ENCODE measurements at regions not wholly inside any gene's neighbourhood (a gene's known extent, or its start where the extent isn't known, plus 50 kb on each side); places are given as distances from the start of the nearest gene placed in this dataset.
"Not testable (repeated sequence)": the region's sequence is repeated elsewhere in the genome, so short reads cannot be mapped to it uniquely, and the experiment has no call there.

DNA sequence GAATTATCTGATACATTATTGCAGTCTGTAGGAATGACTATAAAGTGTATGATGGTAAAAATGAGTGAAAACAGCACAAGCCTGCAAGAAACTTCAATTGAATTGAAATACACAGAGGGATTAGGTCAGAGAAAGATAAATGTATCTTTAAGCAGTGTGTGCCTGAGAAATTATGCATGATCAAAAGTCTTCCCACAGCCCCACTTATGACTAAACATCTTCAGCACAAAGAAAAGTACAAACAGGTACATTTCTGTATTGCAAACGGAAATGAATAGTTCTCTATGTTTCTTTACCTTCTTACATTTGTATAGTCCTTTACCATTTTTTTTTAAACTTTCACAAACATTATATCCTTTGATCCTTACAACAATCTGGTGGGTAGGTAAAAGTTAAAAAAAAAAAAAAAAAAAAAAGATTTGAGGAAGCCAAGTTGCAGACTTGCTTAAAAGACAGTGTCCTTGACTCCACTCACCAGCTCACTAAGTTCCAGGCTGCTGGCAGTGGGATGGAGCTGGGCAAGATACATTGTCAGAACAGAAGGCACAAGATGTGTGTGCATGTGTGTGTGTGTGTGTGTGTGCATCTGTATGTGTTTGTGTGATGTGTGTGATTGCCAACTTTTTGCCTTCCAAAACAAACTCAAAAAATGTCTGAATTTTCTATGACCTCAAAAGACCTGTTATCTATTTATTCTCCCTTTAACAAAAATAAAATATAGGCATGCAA, 423.7 kb upstream of the ACVR2A start:
- DNase-seq, result no peak

DNA sequence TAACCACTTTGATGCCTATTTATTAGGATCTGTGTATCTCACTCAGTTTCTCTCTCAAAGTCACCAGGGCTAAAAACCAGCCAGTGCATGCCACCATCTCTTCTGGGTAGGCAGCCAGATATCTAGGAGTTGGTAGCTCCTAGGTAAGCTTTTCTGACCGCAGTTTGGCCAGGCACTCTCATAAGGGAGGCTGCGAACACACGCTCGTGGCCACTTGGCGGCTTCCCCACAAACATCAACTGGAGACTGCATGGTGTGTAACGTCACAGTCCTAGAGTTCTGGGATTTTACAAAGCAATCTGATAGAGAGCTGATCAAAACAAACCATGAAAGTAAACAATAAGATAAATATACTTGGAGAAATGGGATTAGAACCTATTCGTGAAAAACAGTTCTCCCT, 424.3 kb upstream of the ACVR2A start:
- no peak for DNase-seq

DNA sequence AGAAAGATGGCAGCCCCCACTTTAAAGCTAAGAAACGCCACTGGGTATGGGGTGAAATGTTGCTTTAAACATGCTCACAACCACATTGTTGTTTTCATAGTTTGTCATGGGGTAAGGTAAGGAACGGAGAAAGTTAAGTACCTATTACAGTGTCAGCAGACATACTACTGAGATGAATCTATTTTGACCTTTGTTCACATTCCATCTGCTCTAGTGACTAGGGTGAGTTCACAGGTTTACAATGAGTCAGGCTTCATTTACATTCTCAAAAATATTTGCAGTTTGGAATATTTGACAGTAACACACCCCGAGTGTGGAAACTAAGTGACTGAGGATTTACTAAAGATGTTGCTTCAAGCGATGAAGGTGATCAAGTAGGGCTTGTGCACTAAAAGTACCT, 428.7 kb upstream of the ACVR2A start:
- no peak for DNase-seq

DNA sequence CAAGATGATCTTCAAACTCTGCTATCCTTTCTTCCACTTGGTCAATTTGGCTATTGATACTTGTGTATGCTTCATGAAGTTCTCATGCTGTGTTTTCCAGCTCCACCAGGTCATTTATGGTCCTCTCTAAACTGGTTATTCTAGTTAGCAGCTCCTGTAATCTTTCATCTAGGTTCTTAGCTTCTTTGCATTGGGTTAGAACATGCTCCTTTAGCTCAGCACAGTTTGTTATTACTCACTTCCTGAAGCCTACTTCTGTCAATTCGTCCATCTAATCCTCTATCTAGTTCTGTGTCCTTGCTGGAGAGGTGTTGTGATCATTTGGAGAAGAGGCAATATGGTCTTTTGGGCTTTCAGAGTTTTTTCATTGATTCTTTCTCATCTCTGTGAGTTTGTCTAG, 430.2 kb upstream of the ACVR2A start:
- not testable (repeated sequence) for DNase-seq

DNA sequence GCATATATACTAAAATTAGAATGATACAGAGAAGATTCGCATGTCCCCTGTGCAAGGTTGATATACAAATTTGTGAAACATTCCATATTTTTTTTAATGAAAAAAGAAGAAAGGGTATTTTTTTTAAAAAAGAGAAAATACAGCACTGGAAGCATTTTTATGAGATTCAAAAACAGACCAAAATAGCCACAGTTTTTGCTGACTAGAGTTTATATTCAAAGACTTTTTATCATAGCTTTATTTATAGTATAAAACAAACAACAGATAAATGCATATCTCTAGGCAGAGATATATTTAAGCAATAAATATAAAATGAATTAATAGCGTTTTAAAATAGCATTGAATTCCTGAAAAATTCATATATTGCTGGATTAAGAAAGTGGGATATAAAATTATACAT, 436.5 kb upstream of the ACVR2A start:
- DNase-seq, result no peak

DNA sequence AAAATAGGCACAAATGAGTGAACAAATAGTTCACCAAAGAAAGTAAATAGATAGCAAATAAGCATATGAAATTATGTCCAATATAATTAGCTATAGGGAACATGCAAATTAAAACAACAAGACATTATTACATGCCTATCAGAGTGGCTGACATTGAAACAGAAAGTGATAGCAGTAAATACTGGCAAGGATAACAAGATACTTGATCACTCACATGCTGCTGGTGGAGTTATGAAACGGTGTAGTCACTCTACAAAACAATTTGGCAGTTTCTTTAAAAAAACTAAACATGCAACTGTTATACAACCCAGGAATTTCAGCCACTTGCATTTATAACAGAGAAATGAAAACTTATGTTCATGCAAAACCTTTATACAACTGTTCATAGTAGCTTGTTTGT, 439.2 kb upstream of the ACVR2A start:
- DNase-seq, result no peak

DNA sequence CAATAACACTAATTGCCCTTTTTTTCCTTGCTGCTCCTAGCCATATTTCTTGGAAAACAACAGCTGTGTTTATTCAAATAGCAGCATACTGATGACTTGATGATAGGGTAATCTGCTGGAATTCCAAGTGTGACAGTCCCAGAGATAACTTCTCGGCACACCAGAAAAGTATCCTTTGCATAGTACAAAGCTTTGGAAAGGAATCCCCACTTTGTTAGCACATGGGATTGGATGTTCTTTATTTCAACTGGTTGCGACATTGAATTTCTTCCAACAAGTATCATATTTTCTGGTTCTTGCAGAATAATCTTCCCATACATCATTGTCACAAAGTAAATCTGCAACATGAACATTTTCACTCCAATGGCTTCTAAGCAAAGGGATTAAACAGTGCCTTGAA, 445.8 kb upstream of the ACVR2A start:
- no peak for DNase-seq

DNA sequence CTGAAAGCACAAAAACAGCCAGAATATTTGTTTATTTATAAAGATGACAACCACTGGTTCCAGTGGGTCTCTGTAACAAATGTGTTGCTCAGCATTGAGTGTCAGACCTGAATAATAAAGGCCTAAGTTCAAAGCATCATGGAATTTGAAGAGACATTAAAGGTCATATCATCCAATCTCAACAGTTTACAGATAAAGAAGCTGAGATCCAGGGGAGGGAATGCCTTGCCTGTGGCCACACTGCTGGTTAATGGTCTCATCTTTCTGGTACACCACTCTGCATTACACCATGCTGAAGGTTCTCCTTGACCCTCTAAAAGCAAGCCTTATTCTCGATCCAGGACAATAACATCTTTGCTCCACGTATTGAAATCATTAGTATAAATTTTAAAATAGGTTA, 446.5 kb upstream of the ACVR2A start:
- no peak for DNase-seq

DNA sequence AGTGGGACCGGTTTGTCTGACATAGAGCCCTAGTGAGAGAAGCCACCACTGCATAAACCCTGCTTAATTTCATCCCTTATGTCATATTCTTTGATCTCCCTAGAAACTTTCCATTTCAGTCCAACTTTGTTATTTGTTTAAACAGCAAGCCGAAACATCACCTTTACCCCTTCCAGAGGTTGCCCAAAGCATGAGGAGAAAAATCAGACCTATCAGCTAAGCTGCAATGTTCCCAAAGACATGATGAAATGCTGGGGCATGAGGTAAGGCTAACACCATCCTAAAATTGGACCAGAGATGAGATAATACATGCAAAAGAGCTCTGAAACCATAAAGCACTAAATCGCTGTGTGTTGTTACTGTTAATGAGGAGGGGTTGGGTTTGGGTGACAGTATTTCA, 447.9 kb upstream of the ACVR2A start:
- DNase-seq, result no peak

DNA sequence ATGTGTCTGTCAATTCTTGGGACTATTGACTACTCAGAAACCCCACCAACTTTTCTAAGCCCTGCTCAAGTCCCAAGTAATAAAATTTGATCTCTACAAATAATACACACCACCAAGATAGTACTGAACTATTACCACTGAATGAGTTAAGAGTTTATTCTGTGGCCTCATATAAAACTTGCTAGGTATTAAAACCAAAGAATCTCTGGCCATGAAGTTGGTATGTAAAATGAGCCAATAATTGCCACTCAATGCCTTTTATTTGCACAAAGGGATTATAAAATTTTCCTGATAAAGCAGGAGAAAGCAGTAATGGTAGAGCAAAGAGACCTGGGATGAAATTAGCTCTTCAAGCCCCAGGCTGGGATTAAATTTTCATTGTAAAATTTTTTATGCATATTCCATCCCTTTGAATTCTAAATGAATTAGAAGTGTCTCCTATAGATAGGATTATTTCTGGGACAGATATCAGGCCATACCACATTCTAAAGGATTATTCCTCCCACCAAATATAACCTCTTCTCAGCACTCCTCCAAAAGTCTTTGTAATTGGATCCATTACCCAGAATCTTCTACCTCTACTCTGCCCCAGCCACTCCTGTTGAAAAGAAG, 450.5 kb upstream of the ACVR2A start:
- no peak for DNase-seq

DNA sequence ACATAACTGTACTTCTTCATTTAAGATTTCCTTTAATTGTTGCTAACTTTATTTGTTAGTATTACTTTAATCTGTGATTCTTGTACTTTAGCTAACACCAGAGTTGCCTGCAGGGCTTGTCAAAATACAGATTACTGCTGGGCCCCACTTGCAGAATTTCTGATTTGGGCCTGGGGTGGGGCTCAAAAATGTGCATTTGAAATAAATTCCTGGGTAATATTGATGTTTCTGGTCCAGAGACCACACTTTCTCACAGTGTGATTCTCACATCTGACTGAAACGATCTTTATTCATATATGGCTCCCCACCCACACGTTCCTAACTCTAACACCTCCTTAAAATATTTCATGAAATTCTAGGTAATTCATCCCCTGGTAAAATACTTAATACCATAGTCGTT, 452.6 kb upstream of the ACVR2A start:
- no peak for DNase-seq

DNA sequence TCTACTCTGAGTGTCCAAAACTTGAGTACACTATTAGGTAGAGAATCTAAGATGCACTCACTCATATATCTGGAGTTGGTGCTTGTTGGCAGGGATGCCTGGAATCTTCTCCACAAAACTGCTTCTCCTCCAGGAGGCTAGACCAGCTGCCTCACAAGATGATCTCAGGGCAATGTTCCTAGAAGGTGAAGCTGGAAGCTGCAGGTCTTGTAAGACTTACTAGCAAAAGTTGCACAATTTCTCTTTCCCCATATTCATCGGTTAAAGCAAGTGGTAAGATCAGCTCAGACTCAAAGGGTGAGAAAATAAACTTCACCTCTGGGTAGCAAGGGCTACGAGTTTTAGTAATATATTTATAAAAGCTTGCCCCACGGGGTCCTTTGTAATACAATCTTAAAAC, 454.4 kb upstream of the ACVR2A start:
- DNase-seq, result no peak

DNA sequence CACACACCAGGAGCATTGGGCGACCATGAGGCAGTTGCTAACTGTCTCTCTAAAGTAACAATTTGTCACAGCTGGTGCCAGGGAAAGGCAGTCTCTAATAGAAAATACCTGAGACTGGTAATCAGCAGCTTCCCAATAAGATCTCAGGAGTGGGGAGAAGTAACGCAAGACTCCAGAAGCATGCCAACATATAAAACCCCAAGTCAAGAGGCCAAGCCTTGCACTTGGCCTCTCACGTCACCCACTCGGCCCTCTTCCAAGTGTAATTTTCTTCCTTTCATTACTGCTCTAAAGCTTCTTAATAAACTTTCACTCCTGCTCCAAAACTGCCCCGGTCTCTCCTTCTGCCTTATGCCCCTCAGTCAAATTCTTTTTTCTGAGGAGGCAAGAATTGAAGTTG, 455.6 kb upstream of the ACVR2A start:
- DNase-seq, result no peak

DNA sequence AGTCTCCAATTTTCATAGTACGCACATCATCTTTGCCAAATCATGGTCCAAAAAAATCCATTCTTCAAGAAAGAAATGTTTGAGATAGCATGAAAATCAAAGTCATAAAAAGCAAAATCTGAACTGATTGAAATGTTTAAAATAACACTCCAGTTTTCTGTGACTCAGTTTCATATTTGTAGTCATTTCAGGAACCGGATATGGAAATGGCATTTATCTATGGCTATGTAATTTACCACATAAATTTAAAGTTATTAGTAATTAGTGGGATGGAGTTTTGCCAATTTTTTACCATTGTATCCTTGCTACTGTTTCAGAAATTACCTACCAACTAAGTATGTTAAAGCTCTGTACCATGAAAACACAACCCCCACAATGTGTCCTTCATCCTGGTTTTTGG, 456.6 kb upstream of the ACVR2A start:
- DNase-seq, result no peak

DNA sequence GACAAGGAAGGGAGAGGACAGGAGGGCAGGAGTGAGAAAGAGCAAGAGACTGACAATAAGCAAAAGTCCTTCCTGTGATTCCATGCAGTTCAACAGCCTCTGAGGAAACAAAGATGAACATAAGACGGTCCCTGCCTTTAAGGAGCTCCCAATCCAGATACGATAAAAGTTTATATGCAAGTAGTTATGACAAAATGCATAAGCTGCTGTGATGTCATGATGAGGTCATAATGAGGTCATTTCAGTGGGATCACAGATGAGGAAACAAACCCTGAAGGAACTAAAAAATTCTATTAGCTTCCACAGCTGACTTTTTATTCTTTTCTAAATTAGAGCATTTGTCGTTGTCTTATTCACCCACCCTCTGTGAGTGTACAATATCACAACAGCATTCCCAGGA, 458.5 kb upstream of the ACVR2A start:
- DNase-seq, result no peak

DNA sequence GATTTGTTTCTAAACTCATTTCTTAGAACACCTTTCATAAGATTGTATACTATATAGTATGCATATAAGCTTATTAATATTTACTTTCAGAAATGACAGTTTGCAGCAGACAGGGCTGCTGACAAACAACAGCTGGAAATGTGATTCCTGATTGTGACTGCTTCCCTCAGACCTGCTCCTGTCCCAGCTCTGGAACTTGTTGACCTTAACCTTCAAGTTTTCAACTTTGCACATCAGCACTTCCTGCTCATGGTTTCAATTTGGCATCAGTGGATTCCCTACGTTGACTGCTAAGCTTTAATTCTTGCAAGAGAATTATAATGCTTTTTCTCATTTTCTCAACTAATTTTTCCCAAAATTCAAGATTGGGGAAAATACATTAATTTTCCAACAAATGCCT, 459.2 kb upstream of the ACVR2A start:
- no peak for DNase-seq

DNA sequence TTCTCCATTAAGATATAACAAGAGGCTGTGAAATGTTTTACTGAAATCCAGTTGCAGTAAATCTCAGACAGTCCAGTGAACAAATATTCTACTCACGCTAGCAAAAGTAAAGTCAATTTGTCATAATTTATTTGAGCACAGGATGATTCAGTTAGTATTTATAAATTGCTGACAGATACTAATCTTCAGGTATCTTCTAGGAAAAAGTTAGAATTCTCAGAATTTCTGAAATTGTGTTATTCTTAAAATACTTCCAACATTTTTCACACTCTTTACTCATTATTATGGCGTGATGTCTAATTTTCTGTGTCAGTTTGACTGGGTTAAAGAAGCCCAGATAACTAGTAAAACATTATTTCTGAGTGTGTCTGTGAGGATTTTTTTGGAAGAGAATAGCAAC, 460.2 kb upstream of the ACVR2A start:
- no peak for DNase-seq

DNA sequence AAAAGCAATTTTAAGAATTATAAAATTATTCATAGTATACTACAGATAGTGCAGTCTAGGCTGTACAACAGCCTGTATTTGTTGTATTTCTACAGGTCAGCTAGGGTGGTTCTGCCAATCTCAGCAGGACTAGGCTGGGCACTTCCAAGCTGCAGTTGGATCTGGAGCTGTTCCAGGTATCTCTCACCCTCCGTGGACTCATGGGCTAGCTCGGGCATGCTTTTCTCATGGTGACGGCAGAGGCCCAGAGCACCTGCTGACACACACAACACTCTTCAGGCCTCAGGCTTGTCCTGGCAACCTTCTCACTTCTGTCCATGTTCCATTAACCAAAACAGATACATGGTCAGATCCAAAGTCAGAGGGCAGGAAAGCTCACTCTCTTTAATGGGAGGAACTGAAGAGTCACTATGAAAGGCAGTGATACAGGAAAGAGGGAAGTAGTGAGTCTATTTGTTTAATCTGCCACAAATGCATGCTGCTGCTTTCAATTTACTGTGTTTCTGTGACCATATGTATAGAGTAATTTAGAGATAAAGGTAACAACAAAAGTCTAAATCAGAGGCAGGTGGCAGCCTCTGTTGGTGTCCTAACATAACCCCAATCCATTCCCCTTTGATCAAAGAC, 462.4 kb upstream of the ACVR2A start:
- no peak for DNase-seq

DNA sequence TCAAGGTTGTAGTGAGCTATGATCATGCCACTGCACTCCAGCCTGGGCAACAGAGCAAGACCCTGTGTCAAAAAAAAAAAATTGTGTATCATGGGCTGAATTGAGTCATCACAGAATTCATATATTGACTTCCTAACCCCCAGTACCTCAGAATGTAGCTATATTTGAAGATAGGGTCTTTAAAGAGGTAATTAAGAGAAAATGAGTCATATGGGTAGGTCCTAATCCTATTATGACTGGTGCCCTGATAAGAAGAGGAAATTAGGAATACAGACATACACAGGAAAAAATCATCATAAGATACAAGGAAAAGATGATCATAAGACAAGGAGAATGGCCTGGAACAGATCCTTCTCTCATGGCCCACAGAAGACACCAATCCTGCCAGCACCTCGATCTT, 466.4 kb upstream of the ACVR2A start:
- no peak for DNase-seq

DNA sequence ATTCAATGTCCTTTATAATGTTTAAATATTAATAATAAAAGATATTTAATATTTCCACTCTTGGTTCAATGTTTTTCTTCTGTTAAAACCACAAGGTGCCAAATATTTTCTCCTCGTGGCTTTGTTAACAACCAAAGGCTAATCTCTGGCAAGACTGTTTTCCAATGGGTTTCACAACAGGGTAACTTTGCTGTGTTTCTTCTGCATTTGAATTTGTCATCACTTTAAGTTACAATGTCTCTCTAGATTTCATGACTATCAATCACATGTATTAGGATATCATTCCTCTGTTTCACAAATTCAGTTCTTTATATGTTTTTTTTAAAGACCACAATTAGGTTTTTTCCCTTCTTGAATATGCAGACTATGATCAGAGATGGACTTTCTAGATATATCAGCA, 469.8 kb upstream of the ACVR2A start:
- DNase-seq, result no peak

DNA sequence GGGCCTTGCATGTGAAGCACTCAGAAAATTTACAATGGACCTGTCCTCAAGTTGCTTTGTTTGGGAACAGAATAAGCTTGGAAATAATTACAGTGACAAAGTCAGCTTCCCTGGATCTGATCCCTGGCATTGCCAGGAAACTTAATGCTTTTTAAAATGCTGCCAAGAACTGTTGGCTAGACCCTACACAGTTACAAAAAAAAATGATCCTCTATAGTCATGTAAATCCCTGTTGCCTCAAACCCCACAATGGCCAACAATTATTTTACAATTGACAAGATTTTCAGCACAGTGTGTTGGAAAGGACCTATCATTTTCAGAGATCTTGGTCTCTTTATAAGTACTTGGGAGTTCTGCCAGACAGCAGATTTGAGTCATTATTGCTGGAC, 470.4 kb upstream of the ACVR2A start:
- no peak for DNase-seq

DNA sequence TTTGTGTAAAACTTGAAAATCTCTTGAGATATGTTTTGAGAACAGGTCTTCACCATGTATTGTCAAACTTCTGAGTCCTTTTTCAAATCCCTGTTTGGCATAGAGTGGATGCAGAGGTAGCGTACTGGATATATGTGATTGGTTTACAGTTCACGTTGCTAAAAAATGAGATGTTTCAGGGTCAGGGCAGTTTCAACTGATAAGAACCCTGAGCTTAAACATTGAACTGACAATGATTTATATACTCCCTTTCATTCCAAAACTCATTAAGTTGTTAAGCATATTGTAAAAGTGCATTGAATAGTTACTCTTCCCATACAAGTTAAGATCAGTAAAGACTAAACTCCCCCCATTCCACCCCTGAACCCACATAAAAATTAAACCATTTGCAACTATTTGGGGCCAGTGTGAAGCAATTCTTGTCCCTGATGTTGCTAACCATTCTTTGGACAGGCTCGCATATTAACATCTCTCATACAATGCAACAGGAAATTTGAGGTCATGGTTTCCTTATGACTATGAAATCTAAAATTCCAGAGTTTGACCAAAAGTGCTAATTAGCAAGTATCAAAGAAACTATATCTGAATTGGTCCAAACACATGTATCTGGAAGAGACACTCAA, 470.9 kb upstream of the ACVR2A start:
- no peak for DNase-seq

DNA sequence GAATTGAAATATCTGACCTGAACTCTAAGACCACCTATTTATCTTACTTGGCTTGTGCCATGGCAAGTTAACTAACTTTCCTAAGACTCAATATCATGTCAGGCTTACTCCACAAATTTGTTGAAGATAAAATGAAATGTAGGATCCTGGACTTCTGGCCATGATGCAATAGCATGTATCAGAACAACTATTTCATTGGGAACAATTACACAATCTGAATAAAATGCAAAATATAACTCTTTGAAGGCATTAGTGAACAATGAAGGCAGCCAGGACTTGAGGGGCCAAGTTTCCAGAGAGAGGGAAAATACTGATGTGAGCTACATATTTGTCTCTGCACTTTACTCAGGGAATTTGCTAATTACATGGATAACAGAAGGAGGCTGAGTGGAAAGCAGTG, 476.5 kb upstream of the ACVR2A start:
- no peak for DNase-seq

All from anterior cingulate cortex (tissue), 58 donors.